HG03060 (cell line): ENCODE measurements at regions not wholly inside any gene's neighbourhood (a gene's known extent, or its start where the extent isn't known, plus 50 kb on each side); places are given as distances from the start of the nearest gene placed in this dataset.
"Not testable (repeated sequence)": the region's sequence is repeated elsewhere in the genome, so short reads cannot be mapped to it uniquely, and the experiment has no call there.

ENCODE experiments used
- ATAC-seq: cut with Tn5 transposase; IDR thresholded peaks from one replicate; pipeline ENCODE4 v1.9.1; 2021; ENCODE audit warnings: low read depth, moderate number of reproducible peaks; ENCODE audit not compliant: unreplicated experiment

DNA sequence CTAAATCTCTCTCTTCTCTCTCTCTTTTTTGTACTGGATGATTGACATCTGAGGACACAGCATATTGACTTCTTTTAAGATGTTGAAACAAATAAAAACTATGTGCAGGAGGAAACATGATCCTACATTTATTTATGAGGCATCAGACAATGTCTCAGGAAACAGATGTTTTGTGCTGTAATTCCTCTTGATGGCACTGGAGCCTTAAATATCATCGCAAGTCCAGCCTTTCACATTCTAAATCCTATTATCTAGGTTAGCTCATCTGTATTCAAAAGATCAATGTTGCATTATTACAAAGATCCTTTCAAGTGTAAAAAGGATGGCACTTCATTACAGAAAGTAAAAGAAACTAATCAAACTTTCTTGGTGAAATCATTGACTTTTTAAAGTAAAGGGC, 63.9 kb downstream of the MAT2B start:
- no peak for ATAC-seq

DNA sequence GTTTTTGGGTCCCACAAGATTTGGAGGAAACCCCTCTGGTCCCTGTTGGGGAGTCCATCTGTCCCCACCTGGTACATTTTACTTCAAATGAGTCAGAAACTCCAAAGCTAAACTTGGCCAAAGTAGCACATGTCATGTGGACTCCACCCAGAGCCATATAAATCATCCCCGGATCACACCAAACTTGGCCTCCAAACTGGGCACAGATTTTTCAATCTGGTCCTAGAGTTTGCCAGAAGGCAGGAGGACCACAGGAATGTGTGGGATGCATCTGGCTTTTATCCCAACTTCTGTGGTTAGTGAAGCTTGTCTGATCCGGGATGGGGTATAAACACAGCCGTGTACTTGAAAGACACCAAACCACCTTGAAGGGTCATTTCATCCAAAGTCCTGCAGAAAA, 66.3 kb downstream of the MAT2B start:
- no peak for ATAC-seq

DNA sequence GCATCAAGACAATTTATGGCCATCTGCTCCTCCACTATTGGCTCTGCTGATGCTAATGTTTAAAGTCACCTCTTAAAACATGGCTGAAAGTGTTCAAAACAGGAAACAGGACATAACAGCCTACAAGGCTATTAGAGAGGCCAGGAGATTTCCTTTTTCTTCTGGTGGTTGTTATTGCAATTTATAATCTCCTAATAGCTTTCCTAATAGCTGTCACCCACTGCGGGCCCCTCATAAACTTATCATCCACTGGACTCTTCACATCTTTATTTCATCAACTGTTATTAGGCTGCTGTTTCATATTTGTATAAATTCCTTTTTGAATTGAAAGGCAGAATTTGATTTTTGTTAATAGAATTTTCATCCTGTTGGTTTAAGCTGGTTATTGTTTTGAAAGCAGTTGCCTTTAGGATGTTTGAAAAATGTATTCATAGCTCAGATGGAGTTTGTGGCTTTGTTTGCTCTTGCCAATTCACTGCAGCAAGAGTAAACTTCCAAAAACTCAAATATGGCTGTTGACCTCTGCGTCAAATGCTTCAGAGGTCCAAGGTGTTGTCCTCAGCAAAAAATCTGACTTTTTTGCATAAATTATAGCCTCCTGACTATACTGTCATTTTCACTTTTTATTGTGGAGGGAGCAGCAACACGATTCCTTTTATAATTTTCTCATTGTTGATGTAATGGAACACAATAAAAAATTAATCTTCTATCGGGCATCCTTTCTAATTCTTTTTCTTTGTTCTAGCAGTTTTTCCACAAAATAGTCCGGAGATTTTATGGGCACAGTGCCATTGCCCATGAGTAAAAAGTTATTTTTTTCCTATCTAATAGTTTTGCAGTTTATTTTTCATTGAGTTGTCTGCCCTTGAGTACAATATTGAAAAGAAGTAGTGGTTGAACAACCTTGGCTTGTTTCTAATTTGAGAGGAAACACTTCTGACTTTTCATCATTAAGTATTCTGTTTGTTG, 69.3 kb downstream of the MAT2B start:
- ATAC-seq = no peak

DNA sequence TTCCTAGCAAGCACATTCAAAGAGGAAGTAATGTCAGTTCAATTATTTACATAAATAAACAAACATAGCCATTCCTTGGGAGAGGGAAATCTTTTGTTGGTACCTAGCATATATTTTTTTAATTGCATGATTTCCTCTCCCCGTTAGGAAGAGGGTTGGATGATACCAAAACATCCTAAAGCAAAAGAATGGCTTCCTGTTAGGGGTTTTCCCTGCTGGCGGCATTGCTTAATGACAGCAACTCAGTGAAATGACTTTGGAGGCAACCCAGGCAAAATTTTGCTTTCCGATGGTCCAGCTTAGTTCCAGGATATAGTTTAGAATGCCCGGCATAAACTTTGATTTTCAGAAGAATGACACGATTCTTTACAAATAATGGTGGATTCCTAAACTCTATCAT, 73.2 kb downstream of the MAT2B start:
- no peak for ATAC-seq

DNA sequence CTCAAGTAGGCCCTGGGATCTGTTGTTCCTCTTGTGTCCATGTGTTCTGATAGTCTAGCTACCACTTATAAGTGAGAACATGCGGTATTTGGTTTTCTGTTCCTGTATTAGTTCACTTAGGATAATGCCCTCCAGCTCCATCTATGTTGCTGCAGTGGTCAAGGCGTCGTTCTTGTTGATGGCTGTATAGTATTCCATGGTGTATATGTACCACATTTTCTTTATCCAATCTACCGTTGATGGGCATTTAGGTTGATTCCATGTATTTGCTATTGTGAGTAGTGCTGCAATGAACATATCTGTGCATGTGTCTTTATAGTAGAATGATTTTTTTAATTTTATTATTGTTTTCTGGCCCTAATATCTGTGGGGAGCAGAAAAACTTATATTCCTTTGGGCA, 74.3 kb downstream of the MAT2B start:
- ATAC-seq = no peak

DNA sequence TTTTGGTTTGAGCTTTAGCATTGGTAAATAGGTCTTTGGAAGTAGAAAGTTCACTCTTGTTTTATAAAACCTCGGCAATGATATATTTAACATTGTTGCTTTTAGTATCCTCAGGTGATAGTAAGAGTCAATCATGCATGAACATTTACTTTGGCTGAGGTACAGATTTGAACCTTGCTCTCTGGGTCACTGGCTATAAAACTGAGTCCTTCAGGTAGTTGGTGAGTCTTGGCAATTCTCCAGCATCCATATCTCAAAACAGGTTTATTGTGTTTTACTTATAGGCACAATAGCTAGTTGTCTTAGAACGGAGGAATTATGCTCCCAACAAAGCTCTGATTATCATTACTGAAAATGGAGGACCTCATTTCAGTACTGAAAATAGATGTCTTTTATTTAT, 75.1 kb downstream of the MAT2B start:
- ATAC-seq = no peak

DNA sequence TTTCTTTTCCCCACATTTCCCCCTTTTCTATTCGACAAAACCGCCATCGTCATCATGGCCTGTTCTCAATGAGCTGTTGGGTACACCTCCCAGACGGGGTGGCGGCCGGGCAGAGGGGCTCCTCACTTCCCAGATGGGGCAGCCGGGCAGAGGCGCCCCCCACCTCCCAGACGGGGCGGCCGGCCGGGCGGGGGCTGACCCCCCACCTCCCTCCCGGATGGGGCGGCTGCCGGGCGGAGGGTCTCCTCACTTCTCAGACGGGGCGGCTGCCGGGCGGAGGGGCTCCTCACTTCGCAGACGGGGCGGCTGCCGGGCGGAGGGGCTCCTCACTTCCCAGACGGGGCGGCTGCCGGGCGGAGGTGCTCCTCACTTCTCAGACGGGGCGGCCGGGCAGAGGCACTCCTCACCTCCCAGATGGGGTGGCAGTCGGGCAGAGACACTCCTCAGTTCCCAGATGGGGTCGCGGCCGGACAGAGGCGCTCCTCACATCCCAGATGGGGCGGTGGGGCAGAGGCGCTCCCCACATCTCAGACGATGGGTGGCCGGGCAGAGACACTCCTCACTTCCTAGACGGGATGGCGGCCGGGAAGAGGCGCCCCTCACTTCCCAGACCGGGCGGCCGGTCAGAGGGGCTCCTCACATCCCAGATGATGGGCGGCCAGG, 78.2 kb downstream of the MAT2B start:
- ATAC-seq = not testable (repeated sequence)

DNA sequence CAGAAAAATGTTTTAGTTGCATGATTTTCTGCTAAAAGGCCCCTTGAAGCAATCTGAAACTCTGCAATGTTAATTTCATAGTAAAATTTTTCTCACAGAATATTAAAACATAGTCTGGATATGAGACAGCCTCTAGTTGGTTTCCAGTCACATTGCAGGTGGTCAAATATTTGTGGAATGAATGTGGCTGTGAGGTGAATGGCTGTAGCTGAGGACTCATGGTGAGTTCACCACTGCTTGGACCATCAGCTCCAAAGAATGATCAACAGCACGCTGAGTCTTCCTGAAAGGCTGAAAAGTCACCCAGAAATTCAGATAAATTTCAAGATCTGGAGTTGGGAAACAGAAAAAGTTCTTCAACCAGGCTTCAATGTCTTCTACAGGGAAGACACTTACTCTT, 79.8 kb downstream of the MAT2B start:
- ATAC-seq = no peak

DNA sequence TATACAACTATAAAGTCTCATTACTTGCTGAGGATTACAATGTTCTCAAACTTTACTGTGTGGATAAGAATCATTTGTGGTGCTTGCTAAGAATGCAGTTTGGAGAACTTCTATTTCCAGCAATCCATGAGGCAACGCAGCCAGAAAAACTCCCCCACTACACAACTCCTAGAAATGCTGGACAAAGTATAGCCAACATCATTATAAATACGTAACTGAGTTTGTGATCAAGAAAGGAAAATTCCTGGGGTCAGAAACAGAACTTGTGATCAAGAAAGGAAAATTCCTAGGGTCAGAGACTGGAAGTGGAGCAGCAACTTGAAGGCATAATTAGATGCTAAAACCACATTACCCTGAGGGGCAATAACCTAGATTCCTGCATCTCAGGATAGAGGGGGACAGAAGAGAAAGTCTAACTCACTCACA, 81.1 kb downstream of the MAT2B start:
- no peak for ATAC-seq

DNA sequence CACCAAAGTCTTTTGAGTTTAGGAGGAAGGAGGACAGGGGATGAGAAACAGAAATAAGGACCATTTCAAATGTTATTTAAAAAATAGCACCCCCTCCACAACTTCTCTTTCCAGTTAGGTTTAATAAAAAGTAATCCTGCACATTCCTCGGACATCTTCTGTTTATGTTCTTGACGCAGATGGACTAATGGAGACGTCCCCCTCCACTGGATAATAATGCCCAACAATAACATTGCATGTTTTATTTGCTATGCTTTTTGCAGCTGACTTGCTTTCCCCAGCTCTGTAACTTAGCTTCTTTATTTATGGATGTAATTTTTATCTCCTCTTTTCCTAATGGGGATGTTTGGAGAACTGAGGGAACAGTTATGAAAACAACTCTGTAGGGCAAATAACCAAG, 89.5 kb downstream of the MAT2B start:
- ATAC-seq = no peak

DNA sequence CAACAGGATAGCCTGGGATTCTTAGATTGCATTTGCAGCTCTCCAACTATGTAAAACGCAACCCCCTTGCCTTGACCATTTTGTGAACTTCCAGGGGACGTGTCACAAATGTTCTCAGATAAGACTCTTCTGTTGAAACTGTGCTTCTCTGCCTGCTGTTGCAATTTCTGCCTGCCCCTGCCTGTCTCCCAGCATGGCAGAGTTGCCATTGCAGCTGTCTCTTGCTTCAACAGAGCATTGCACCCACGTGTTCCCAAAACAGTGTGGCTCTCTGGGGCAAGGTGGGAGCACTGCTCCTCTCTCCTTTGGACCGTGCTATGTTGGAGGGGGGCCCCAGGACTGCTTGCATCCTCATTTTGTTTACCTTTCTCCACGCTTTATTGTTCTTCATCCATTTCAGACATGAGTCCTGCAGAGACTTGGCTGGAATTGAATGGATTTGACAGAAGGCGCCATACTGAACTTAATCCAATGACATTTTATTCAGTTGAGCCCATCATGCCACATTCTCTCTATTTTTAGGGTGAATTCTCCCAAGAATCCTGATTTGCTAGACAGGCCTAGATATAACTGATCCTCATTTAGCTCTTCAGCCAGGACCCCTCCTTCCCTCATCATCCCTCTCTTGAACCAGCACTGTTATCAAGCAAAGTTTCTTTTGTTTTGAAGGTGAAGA, 90.7 kb downstream of the MAT2B start:
- ATAC-seq = no peak

DNA sequence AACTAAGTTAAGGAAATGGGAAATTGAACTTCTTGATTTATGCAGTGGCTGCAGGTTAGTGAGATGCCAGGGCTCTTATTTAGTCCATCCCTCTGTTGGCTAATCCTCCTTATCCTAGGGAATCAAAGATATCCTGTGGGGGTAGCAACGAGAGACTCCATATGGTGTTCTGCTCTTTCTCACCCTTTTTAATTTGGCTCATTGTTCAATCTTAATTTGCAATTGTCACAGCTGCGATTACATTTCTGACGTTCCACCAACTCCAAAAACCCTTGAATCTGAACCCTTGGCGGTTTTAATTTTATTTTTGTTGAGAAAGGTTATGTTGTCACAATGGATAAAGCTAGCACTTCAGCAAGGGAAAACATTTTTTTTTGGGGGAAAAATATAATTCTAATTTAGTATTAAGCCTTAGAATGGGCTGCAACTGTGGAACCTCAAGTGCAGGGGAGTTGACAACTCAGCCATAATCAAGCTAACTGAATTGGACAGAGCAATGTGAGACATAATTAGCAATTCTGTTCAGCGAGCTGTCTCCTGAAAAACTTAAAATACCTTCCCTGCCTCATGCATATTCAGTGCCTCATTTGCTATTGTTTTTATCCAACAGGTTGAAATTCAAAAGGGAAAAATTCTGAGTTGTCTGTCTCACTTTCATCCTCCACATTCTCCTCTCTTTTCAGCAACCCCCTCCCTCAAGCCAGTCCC, 91.3 kb downstream of the MAT2B start:
- no peak for ATAC-seq

DNA sequence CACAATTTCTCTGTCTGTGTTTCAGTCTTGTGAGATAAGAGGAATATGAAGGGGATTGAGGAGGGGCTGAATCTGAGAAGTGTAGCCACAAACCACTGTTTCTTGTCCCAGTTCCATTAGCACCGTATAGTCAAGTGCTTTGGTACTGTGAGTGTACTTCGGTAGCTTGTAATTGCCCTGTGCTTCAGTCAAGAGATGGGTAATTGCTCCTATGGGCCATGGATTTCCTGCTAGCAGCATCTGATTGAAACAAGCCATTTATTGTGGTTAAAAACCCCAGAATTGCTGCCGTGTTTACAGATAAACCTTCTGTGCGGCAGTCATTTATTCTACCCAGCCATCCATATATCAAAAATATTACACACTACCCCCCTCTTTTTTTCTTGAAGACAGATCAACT, 98.6 kb downstream of the MAT2B start:
- no peak for ATAC-seq

DNA sequence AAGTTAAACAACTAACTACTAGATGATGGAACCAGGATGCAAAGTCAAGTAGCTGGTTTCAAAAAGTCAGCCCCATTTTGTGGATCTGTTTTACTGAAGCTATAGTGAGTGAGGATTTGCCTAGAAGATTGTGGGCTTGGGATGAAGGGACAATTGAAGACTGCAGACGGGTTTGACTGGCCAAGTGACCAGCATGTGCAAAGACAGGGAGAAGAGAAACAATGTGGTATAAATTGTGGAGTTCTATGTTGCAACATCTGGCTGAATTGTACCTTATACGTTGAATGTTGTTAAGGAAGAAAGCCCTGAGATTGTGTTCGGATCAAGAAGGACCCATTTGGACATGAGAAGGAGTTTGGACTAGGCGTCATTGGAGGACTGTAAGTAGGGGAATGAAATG, 101.8 kb downstream of the MAT2B start:
- no peak for ATAC-seq

DNA sequence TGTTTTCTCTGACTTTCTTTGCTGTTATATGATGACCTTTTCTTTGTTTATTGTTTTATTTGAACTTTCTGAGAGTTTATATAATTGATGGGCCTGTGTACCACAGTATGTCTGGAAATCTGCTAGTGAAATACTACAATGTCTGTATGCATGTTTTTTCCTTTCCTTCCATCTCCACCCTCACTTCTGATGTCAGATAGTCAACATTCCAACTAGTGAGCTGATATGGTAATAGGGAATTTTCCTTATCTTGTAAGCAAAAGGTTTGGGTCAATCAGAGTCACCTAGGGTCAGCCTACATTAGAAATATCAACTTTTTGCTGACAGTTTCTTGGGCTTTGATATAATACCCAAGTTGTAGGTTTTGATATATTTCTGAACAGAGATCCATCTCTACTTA, 103.2 kb downstream of the MAT2B start:
- ATAC-seq = no peak

DNA sequence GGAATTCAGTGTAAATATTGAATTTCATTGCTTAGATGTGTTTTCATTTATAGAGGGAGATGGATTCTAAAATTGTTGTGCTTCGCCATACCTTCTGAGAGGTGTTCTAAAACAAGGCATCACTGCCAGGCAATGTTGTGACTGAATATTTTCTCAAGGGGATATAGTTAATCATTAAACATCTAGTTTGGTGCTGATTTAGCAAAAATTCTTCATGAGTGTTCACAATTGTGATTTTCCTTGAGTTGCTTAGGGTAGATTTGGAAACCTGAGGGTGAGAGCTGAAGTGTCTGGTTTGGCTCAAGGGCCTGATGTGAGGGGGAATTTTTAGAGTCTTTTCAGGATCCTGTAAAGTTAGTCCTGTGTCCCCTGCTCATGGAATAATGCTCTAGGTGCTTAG, 104.5 kb downstream of the MAT2B start:
- ATAC-seq = no peak

DNA sequence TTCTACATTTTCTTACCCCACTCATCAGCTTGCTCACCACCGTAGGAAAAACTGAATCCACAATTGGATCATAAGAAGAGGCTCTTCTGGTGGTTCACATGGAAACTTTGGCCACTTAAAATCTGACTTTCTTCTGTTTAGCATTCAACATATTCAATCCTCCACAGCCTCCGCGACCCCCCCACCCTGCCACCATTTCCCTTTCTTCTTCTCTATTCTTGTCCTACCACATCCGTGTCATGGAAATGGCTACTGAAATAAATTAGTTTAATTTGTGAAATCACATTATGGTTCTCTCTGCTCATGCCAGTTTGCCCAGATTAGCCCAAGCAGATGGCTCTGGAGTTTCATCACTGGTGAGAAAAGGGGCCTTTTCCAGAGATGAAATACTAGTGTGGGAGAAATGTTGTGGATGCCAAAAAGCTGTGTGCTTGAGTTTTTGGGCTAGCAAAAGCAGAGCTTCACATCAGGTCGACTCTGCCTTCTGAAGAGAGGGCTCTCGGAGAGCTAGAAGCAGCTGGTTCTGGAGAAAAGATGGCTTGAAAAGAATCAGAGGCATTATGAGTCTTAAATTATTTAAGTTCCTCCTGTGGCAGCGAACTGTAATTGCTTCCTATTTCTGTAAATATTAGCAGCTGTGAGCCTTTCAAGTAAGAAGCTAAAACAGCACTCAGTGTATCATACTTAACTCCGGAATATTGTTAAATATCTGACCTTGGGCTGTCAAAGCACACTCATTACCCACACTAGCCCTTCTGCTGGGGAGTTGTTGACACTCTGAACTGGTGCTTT, 107.1 kb downstream of the MAT2B start:
- no peak for ATAC-seq

DNA sequence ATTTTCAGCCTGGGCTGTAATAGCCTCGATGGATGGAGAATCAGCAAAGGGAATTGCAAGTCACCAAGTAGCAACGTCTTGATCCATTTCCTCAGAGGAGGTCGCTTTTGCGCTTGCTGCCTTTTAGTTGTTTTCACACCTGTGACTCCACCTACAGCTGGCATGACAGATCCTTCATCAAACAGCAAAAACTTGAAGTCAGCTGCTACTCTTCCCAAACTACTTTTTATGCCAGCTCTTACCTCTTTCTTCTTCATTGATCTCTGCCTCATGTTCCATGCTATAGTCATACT, 107.7 kb downstream of the MAT2B start:
- no peak for ATAC-seq

DNA sequence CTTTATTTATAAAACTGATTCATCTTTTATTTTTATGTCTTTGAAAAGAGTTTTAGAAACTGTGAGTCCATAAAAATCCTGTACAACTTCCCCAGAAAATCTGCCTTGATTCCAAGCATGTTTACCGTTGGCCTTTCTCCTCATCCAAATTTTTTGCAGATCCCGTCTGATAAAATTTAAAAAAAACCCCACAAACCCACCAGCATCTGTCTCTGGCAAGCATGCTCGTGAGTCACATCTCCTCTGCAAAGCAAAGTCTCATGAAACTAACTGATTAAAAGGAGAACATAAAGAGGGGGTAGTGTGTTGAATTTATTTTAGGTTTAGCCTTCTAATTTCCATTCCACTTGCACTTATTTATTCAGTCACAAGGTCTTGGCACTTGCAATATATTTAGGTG, 109.4 kb downstream of the MAT2B start:
- ATAC-seq = no peak

DNA sequence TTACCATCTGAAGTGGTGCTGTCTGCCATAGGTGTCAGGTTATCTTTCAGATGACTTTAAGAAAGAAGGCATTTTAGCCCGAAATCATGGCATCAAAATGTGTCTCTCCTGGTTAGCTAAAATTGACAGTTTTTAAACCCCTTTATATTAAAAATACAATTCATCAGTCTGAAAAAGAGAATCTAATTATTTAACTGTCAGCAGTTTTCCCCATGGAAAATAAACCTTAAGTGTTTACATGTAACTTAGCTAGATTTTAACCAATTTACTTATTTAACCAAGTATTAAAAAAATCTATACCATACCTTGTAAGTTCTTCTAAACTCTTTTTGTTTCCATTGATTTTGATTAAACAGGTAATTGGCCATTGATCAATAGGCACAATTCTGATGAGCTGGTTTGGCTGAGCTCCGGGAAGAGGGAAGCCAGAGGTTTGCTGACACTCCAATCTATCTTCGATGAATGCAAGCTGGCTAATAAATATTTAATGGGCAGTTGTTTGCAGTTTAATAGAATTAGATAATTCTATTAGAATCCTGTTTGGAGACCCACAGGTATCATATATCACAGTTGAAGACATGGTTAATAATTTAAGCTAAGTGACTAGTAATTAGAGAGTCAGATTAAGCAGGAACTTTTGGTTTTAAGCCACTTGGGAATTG, 114.0 kb downstream of the MAT2B start:
- no peak for ATAC-seq
